ENCODE measurements at regions not wholly inside any gene's neighbourhood (a gene's known extent, or its start where the extent isn't known, plus 50 kb on each side); places are given as distances from the start of the nearest gene placed in this dataset.

GRCh38 chr13:90846936-90847335 lies 500.6 kb upstream of the MIR17HG start:
- Histone ChIP-seq H3K27ac (ENCODE audit: low read depth, low read length) (no peak overlapping the region), H3K9me2 (ENCODE audit: insufficient read depth) (no peaks in the 10 kb centered on the region), H3K9me3 (ENCODE audit: control insufficient read depth in 1 of 2, insufficient read depth in 1 of 2, low read depth in 1 of 2, low read length in 2 of 2) (no peaks in the 10 kb centered on the region), H2AFZ (ENCODE audit: low read depth, low read length, poor library complexity, severe bottlenecking) (no peak overlapping the region), H3K4me3 (replicated peaks in 1 of 2; ENCODE audit: low read depth in 1 of 2, low read length in 2 of 2) (no peak overlapping the region), H4K20me1 (ENCODE audit: insufficient read depth) (no peaks in the 10 kb centered on the region), H3K36me3 (ENCODE audit: control insufficient read depth in 1 of 2, insufficient read depth in 2 of 2, low read length in 2 of 2) (no peaks in the 10 kb centered on the region), H3K9ac (ENCODE audit: low read length) (no peak overlapping the region), H3K27me3 (ENCODE audit: insufficient read depth, low read length) (no peaks in the 10 kb centered on the region), H3K4me2 (ENCODE audit: low read length) (no peak overlapping the region), H3K4me1 (ENCODE audit: control insufficient read depth in 1 of 2, insufficient read depth in 2 of 2, low read length in 2 of 2) (no peaks in the 10 kb centered on the region), H3K79me2 (ENCODE audit: insufficient read depth, low read length) (no peaks in the 10 kb centered on the region)
- no TSS peak for BruUV-seq (replicated peaks)
- ATAC-seq (no peak), DNase-seq (ENCODE audit: low read depth, low spot score) (no peak)
- intact Hi-C loops (cut with micrococcal nuclease): no loop called here
- POLR2A ChIA-PET: no interaction called here
- RAD21 ChIA-PET (ENCODE audit: low non-redundant PET in 1 of 2, low total read pairs in 2 of 2, uncharacterized antibody in 2 of 2, unreplicated experiment in 2 of 2): no interaction called here
- CTCF ChIA-PET: no interaction called here
- TF ChIP-seq TCF7L2 (IDR thresholded peaks at IDR 0.05; ENCODE audit: borderline replicate concordance, extremely low read depth, insufficient read depth, insufficient read length) (no peak), FOSL1 (IDR thresholded peaks at IDR 0.05; ENCODE audit: low read depth) (no peak), POLR2A (IDR thresholded peaks at IDR 0.05; ENCODE audit: borderline replicate concordance, extremely low read depth, insufficient read depth, insufficient read length) (no peak), ZNF274 (IDR thresholded peaks at IDR 0.05; ENCODE audit: low read depth, low read length) (no peak), ATF3 (IDR thresholded peaks at IDR 0.05) (no peak), ZFX (IDR thresholded peaks at IDR 0.05) (no peak), POLR2AphosphoS5 (IDR thresholded peaks at IDR 0.05; ENCODE audit: low read depth, low read length) (no peak), ZBTB33 (IDR thresholded peaks at IDR 0.05; ENCODE audit: extremely low read depth, insufficient replicate concordance, low read length) (no peak), CEBPB (IDR thresholded peaks at IDR 0.05; ENCODE audit: low read depth) (no peak), CBX3 (IDR thresholded peaks at IDR 0.05; ENCODE audit: low read depth) (no peak), REST (IDR thresholded peaks at IDR 0.05; ENCODE audit: low read depth) (no peak), EGR1 (IDR thresholded peaks at IDR 0.05; ENCODE audit: low read depth) (no peak), SIN3A (IDR thresholded peaks at IDR 0.05; ENCODE audit: low read depth) (no peak), ELF1 (IDR thresholded peaks at IDR 0.05; ENCODE audit: borderline replicate concordance, low read depth) (no peak), MAX (IDR thresholded peaks at IDR 0.05) (no peak), CTCF (IDR thresholded peaks at IDR 0.05 in 2 of 3, conservative IDR thresholded peaks at IDR 0.05 in 1 of 3; ENCODE audit: borderline replicate concordance in 1 of 3, insufficient read depth in 1 of 3, low read depth in 2 of 3, low read length in 2 of 3) (no peak), EZH2phosphoT487 (IDR thresholded peaks at IDR 0.05; ENCODE audit: borderline replicate concordance) (no peak), SP1 (IDR thresholded peaks at IDR 0.05; ENCODE audit: low read depth) (no peak)

Data from HCT116 (cell line).